Body of pancreas (tissue), 4 donors: ENCODE measurements at regions not wholly inside any gene's neighbourhood (a gene's known extent, or its start where the extent isn't known, plus 50 kb on each side); places are given as distances from the start of the nearest gene placed in this dataset.
"Not testable (repeated sequence)": the region's sequence is repeated elsewhere in the genome, so short reads cannot be mapped to it uniquely, and the experiment has no call there.

ENCODE experiments used
- ATAC-seq: fragments of 150-250 bp; one replicate; pipeline ENCODE4 v1.9.1; 2016
- DNase-seq, 4 donors: peaks; one replicate each; pipeline ENCODE4 v3.0.0-alpha.2; 2019
- H3K27ac ChIP-seq, 4 donors: fragments of 200-600 bp; sonication (generic); 1 replicate in 3 of 4; 2 replicates in 1 of 4; pipeline versions ENCODE4 v1.5.1 to v1.6.1; 2016 to 2019; ENCODE audit warnings: mild to moderate bottlenecking in 1 of 4, mixed read lengths in 1 of 4, moderate library complexity in 1 of 4
- H3K27me3 ChIP-seq, 2 donors: fragments of 200-600 bp; sonication (generic); one replicate each; pipeline ENCODE4 v1.6.0; 2016; ENCODE audit warnings: mild to moderate bottlenecking in 1 of 2
- H3K36me3 ChIP-seq, 2 donors: fragments of 200-600 bp; sonication (generic); replicated peaks in 1 of 2; 2 replicates each; pipeline ENCODE4 v1.5.1; 2016; ENCODE audit warnings: low read depth in 2 of 2; ENCODE audit not compliant: insufficient read depth in 1 of 2
- H3K4me1 ChIP-seq: fragments of 200-600 bp; sonication (generic); one replicate; pipeline ENCODE4 v1.6.0; 2016
- H3K4me3 ChIP-seq, 2 donors: fragments of 200-600 bp; sonication (generic); 1 replicate in 1 of 2; 2 replicates in 1 of 2; pipeline ENCODE4 v1.5.1; 2016 to 2019
- H3K9me3 ChIP-seq, 3 donors: fragments of 200-600 bp; sonication (generic); 1 replicate in 2 of 3; 2 replicates in 1 of 3; pipeline ENCODE4 v1.5.1; 2016
- POLR2A ChIP-seq, 3 donors: fragments of 450-650 bp; IDR thresholded peaks; one replicate each; pipeline ENCODE4 v1.6.1; 2016; ENCODE audit warnings: antibody characterized with exemption in 3 of 3, mild to moderate bottlenecking in 2 of 3
- WGBS, 2 donors: methylation state at CpG; one replicate each; pipeline ENCODE4 v1.1.5; 2017; 5-methylcytosine and 5-hydroxymethylcytosine counted together
- intact Hi-C: fragments of 100-400 bp; cut with DNase I; formaldehyde crosslinking; loops from one replicate; pipeline ENCODE4 v1.15.1; 2023
- TF ChIP-seq, protein P1 (sequence below), 7 experiments: fragments of 450-650 bp in 4 of 7; fragments of 200-600 bp in 3 of 7; sonication (generic) in 3 of 7; IDR thresholded peaks; one replicate each; pipeline ENCODE4 v1.5.1; 2016 to 2019; ENCODE audit warnings: antibody characterized with exemption in 7 of 7

DNA sequence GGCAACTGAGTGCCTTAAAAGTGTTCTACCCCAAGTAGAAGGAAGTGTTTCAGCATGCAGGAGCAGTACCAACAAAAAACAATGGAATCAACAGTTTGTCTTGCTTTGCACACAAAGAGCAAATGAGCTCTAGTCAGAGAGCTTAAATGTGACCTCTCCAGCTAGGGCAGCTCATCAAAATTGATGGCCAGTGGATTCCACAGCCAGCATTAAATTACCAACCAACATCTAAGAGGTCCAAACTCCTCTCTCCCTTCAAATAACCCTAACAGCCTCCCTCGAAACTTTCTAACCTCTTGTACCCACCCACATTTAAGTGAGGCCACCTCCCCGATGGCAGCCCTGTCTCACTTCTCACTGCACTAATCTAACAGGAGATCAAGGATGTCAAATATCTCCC, 219.9 kb downstream of the CHIC2 start:
- H3K4me1 ChIP-seq = peaks cover 5% of the 10 kb centered on the region
- no peak for DNase-seq
- TF ChIP-seq, protein P1, sequence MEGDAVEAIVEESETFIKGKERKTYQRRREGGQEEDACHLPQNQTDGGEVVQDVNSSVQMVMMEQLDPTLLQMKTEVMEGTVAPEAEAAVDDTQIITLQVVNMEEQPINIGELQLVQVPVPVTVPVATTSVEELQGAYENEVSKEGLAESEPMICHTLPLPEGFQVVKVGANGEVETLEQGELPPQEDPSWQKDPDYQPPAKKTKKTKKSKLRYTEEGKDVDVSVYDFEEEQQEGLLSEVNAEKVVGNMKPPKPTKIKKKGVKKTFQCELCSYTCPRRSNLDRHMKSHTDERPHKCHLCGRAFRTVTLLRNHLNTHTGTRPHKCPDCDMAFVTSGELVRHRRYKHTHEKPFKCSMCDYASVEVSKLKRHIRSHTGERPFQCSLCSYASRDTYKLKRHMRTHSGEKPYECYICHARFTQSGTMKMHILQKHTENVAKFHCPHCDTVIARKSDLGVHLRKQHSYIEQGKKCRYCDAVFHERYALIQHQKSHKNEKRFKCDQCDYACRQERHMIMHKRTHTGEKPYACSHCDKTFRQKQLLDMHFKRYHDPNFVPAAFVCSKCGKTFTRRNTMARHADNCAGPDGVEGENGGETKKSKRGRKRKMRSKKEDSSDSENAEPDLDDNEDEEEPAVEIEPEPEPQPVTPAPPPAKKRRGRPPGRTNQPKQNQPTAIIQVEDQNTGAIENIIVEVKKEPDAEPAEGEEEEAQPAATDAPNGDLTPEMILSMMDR (IDR thresholded peaks at IDR 0.05) = no peak
- no peak for TF ChIP-seq POLR2A (IDR thresholded peaks at IDR 0.05)
- no peak overlapping the region for H3K4me3 ChIP-seq
- no peaks in the 10 kb centered on the region for H3K27me3 ChIP-seq
- no peak overlapping the region for H3K27ac ChIP-seq
- 82 to 93% methylated on average over 2 of the region's 2 CpGs for WGBS, 2 donors
- ATAC-seq = no peak
- H3K9me3 ChIP-seq = no peaks in the 10 kb centered on the region
- H3K36me3 ChIP-seq = no peaks in the 10 kb centered on the region
- intact Hi-C loops = no loop called here

DNA sequence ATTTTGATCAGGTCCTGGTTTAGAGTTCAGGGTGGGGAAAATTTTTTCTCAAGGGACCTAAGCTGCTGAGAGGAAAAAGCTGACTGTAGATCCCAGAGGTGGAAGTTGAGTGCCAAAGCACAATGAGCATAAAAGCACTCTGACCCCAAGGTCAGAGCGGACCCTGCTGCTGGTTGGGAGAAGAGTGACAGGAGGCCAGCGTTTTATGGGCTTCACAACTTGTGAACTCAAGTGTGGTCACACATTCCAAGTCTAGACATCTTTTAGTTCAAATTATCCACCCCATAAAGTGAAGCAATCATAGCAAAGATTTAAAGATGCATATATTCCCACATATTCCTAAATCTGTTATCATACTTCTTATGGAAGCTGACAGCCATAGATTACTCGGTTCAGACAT, 220.3 kb downstream of the CHIC2 start:
- DNase-seq = no peak

DNA sequence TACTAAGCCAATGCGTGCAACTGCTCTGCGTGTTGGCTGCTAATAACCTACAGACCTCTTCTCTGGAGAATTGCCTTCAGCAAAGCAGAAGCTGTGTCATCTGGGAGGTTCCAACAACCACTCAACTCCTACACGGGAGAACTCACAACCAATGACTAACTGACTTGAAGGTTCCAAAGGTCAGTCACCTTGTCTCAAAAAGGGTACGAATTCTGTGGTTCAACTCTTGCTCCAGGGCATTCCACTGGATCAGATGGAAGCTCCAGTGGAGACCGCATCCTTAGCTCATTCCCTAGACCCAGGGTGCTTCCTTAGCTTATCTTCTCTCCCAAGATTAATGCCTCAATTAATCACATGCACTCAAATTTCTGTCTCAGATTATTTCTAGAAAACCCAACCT, 222.7 kb downstream of the CHIC2 start:
- no peaks in the 10 kb centered on the region for H3K27me3 ChIP-seq
- no peaks in the 10 kb centered on the region for H3K4me1 ChIP-seq
- H3K9me3 ChIP-seq = no peaks in the 10 kb centered on the region
- no peak overlapping the region for H3K4me3 ChIP-seq
- 78 to 83% methylated on average over 5 of the region's 5 CpGs for WGBS, 2 donors
- no peak for DNase-seq
- TF ChIP-seq POLR2A (IDR thresholded peaks at IDR 0.05) = no peak
- H3K27ac ChIP-seq = no peak overlapping the region
- no peaks in the 10 kb centered on the region for H3K36me3 ChIP-seq
- ATAC-seq = no peak
- intact Hi-C loops = no loop called here

More for the DNA sequence above, 220.3 kb downstream of the CHIC2 start:
- Histone ChIP-seq H3K27me3 (no peaks in the 10 kb centered on the region), H3K4me3 (no peak overlapping the region), H3K4me1 (peaks cover 5% of the 10 kb centered on the region), H3K9me3 (no peaks in the 10 kb centered on the region), H3K36me3 (no peaks in the 10 kb centered on the region), H3K27ac (no peak overlapping the region)
- intact Hi-C loops = no loop called here
- no peak for ATAC-seq
- TF ChIP-seq POLR2A (IDR thresholded peaks at IDR 0.05) = no peak
- TF ChIP-seq, protein P1 (IDR thresholded peaks at IDR 0.05) = no peak
- WGBS, 2 donors = 63 to 79% methylated on average over 3 of the region's 3 CpGs

DNA sequence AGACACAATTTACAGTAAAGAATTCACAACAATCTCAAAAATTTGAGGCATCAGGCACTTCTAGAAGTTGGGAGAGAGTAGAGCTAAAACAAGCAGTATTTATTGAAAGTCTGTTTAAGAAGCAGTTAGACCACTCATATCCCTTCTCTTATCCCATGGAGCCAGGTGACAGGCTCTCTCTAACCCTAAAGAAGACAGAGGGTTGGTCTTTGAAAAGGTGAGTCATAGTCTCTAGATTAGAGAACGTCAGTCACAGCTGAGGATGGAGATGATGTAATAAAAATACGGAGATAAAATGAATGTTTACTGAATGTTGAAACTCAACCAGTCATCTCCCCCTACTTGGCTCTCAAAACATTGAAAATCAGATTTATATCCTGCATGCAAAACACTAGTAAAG, 223.8 kb downstream of the CHIC2 start:
- H3K9me3 ChIP-seq = no peaks in the 10 kb centered on the region
- H3K36me3 ChIP-seq = no peaks in the 10 kb centered on the region
- H3K27ac ChIP-seq = no peak overlapping the region
- no peak overlapping the region for H3K4me3 ChIP-seq
- 35 to 52% methylated on average over 2 of the region's 2 CpGs for WGBS, 2 donors
- no peaks in the 10 kb centered on the region for H3K4me1 ChIP-seq
- TF ChIP-seq POLR2A (IDR thresholded peaks at IDR 0.05) = no peak
- TF ChIP-seq, protein P1 (IDR thresholded peaks at IDR 0.05) = no peak
- ATAC-seq (no peak), DNase-seq (no peak)
- no peaks in the 10 kb centered on the region for H3K27me3 ChIP-seq
- intact Hi-C loops = no loop called here

DNA sequence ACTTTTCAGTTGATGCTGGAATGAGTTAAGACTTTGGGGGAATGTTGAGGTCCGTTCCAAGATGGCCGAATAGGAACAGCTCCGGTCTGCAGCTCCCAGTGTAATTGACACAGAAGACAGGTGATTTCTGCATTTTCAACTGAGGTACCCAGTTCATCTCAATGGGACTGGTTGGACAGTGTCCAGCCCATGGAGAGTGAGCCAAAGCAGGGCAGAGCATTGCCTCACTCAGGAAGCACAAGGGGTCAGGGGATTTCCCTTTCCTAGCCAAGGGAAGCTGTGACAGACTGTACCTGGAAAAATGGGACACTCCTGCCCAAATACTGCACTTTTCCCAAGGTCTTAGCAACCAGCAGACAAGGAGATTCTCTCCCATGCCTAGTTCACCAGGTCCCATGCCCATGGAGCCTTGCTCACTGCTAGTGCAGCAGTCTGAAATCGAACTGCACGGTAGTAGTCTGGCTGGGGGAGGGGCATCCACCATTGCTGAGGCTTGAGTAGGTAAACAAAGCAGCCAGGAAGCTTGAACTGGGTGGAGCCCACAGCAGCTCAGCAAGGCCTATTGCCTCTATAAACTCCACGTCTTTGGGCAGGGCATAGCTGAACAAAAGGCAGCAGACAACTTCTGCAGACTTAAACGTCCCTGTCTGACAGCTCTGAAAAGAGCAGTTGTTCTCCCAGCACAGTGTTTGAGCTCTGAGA, 231.0 kb downstream of the CHIC2 start:
- H3K4me1 ChIP-seq, H3K4me3 ChIP-seq, H3K27me3 ChIP-seq, ATAC-seq, H3K36me3 ChIP-seq, intact Hi-C loops, H3K9me3 ChIP-seq, DNase-seq, H3K27ac ChIP-seq: not testable (repeated sequence)
- 75 to 89% methylated on average over 5 to 7 of the region's 7 CpGs for WGBS, 2 donors

DNA sequence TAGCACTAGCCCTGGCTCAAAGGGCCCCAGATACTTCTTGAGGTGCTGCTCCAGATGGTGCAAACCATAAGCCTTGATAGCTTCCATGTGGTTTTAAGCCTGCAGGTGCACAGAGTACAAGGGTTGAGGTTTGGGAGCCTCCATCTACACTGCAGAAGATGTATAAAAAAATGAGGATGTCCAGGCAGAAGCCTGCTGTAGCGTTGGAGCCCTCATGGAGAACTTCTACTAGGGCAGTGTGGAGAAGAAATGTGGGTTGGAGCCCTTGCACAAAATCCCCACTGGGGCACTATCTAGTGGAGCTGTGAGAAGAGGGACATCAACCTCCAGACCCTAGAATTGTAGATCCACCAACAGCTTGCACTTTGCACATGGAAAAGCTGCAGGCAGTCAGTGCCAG, 231.9 kb downstream of the CHIC2 start:
- Histone ChIP-seq H3K4me3 (no peak overlapping the region), H3K36me3 (no peaks in the 10 kb centered on the region), H3K27me3 (no peaks in the 10 kb centered on the region), H3K9me3 (peaks cover 0 to 6% (median 0%) of the 10 kb centered on the region in 3 donors), H3K27ac (no peak overlapping the region), H3K4me1 (no peaks in the 10 kb centered on the region)
- 40 to 95% methylated on average over 1 of the region's 1 CpG for WGBS, 2 donors
- DNase-seq = no peak
- intact Hi-C loops = no loop called here
- ATAC-seq = no peak
- TF ChIP-seq, protein P1 (IDR thresholded peaks at IDR 0.05) = no peak
- no peak for TF ChIP-seq POLR2A (IDR thresholded peaks at IDR 0.05)
